ENCODE measurements at regions not wholly inside any gene's neighbourhood (a gene's known extent, or its start where the extent isn't known, plus 50 kb on each side); places are given as distances from the start of the nearest gene placed in this dataset.

- 2% methylated on average over 7 of the region's 8 CpGs for WGBS (ENCODE audit: insufficient coverage, insufficient replicate concordance, low lambda C conversion rate, missing lambda C conversion rate)
- Histone ChIP-seq H3K9ac (ENCODE audit: control insufficient read depth, insufficient read depth, low read length) (no peak overlapping the region), H3K4me2 (ENCODE audit: control insufficient read depth, insufficient read depth) (no peak overlapping the region), H4K20me1 (ENCODE audit: control insufficient read depth, insufficient read depth) (no peaks in the 10 kb centered on the region), H3K9me3 (replicated peaks; ENCODE audit: control insufficient read depth, insufficient read depth, low read length) (no peaks in the 10 kb centered on the region), H3K4me1 (ENCODE audit: control insufficient read depth, insufficient read depth, low read length) (no peaks in the 10 kb centered on the region), H3K36me3 (ENCODE audit: control insufficient read depth in 2 of 2, insufficient read depth in 2 of 2, low read length in 1 of 2) (no peaks in the 10 kb centered on the region), H2AFZ (ENCODE audit: control insufficient read depth, low read depth, low read length) (no peak overlapping the region), H3K4me3 (no peak overlapping the region), H3K27me3 (replicated peaks in 1 of 2; ENCODE audit: control insufficient read depth in 2 of 2, insufficient read depth in 2 of 2, low read length in 1 of 2) (no peaks in the 10 kb centered on the region; a peak in 1 of 4 replicates), H3K27ac (ENCODE audit: control insufficient read depth, insufficient read depth) (no peak overlapping the region), H3K79me2 (ENCODE audit: control insufficient read depth, insufficient read depth, low read length) (no peaks in the 10 kb centered on the region)
- ATAC-seq (no peak), FAIRE-seq (no peak), DNase-seq (ENCODE audit: low read depth, low spot score) (no peak)
- RAD21 ChIA-PET (ENCODE audit: unreplicated experiment) = no interaction called here
- SMC1A ChIA-PET (ENCODE audit: uncharacterized antibody, unreplicated experiment) = no interaction called here
- TF ChIP-seq ZBTB33 (IDR thresholded peaks at IDR 0.05) (no peak), CBFB (IDR thresholded peaks at IDR 0.05; ENCODE audit: low read depth) (no peak), IKZF1 (conservative IDR thresholded peaks at IDR 0.05) (no peak), EZH2 (IDR thresholded peaks at IDR 0.05; ENCODE audit: borderline replicate concordance, control insufficient read depth, low read depth, low read length) (no peak), HDGF (IDR thresholded peaks at IDR 0.05) (no peak), NR2F1 (conservative IDR thresholded peaks at IDR 0.05) (no peak), MEF2B (IDR thresholded peaks at IDR 0.05; ENCODE audit: partially characterized antibody, poor library complexity, severe bottlenecking) (no peak), ETV6 (conservative IDR thresholded peaks at IDR 0.05 in 1 of 2, IDR thresholded peaks at IDR 0.05 in 1 of 2; ENCODE audit: borderline replicate concordance in 1 of 2, low read depth in 1 of 2) (no peak), SREBF1 (IDR thresholded peaks at IDR 0.05; ENCODE audit: low read length) (no peak), JUNB (IDR thresholded peaks at IDR 0.05) (no peak), PBX3 (IDR thresholded peaks at IDR 0.05; ENCODE audit: insufficient replicate concordance, low read depth, low read length) (no peak), ZNF217 (IDR thresholded peaks at IDR 0.05) (no peak), RFX5 (IDR thresholded peaks at IDR 0.05; ENCODE audit: low read depth, low read length) (no peak), TCF3 (IDR thresholded peaks at IDR 0.05; ENCODE audit: borderline replicate concordance, insufficient read depth, low read depth, low read length) (no peak), ATF3 (IDR thresholded peaks at IDR 0.05; ENCODE audit: borderline replicate concordance, extremely low read depth, low read depth, low read length) (no peak), MLLT1 (IDR thresholded peaks at IDR 0.05) (no peak), RCOR1 (conservative IDR thresholded peaks at IDR 0.05; ENCODE audit: low read depth, low read length) (no peak), HSF1 (IDR thresholded peaks at IDR 0.05; ENCODE audit: low read depth, low read length) (no peak)
- CTCF ChIA-PET = interaction anchor here (0.6 kb wide), 1 partner anchor 287 kb away, joined by 3 read pairs; no protein-coding TSS in a partner anchor
- no TSS peak for BruUV-seq (replicated peaks)
- intact Hi-C loops (cut with micrococcal nuclease; ENCODE audit: unreplicated experiment) = no loop called here
- POLR2A ChIA-PET = no interaction called here
- in situ Hi-C loops (cut with MboI) = no loop called here
Measured at GRCh38 chr15:93476491-93477177, 387.6 kb upstream of the RGMA start.

Data from GM12878 (cell line).